ENCODE measurements at regions not wholly inside any gene's neighbourhood (a gene's known extent, or its start where the extent isn't known, plus 50 kb on each side); places are given as distances from the start of the nearest gene placed in this dataset.

GRCh38 chr7:12054830-12055229 lies 156.3 kb upstream of the TMEM106B start:
- no peak for TF ChIP-seq CTCF (IDR thresholded peaks at IDR 0.05)
- TF ChIP-seq POLR2A (IDR thresholded peaks at IDR 0.05): no peak
